NCI-H187 (cell line): ENCODE measurements at regions not wholly inside any gene's neighbourhood (a gene's known extent, or its start where the extent isn't known, plus 50 kb on each side); places are given as distances from the start of the nearest gene placed in this dataset.
"Not testable (repeated sequence)": the region's sequence is repeated elsewhere in the genome, so short reads cannot be mapped to it uniquely, and the experiment has no call there.

Source experiments
- DNase-seq, 2 experiments: peaks; one replicate each; lab custom pipeline; 2025; lab: John Stamatoyannopoulos, UW

DNA sequence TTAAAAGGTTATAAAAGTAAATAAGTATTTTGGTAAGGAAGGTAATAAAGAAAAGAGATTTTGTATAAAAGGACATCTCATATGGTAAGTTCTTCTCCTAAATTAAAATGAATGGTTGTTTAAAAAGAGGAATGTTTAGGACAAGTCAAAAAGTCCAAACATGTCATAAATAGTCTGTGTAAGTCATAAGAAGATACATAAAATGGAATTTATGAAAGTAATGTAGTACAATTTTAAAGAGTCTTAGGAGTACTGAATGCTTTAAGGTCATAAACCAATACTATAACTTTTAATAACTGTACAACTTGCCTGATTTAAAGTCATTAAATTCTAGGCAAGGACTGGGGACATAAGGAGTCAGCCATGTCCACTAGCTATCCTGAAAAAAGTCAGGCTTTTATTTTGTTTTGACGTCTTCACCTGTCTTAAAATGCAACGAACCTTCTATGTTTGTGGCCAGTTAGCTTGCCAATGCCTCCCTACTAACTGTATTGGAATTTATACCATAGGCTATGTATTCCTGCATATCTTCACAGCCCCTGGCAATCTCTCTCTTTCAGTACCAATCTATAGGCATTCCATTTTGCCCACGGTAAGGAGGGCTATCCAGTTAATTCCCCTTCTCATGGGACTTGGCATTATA lies 312.3 kb upstream of the LRRTM4 start:
- no peak for DNase-seq

- DNase-seq, result no peak
Measured at GRCh38 chr2:77838441-77838840, 316.3 kb upstream of the LRRTM4 start.

GRCh38 chr2:77839102-77839501 lies 316.9 kb upstream of the LRRTM4 start:
- no peak for DNase-seq

DNA sequence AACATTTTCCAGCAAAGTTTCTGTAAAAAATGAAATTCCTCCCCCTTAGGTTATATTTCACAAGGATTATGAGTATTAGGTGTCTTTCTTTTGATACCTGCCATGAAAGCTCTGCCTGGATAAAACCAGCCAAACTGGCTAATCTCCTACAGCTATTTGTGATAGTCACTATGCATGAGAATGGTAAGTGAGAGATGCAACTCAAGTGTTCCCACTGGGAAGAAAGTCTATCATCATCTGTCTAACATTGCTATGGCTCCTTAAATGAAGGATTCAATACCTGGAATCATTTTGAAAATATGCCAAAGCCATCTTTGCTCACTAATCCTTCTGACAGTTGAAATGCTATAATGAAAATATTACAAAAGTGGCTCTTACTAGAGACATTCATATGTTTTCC lies 339.9 kb upstream of the LRRTM4 start:
- no peak for DNase-seq

GRCh38 chr2:77864426-77864825 lies 342.2 kb upstream of the LRRTM4 start:
- no peak for DNase-seq

- DNase-seq, result no peak
Measured at GRCh38 chr2:77866661-77867060, 344.5 kb upstream of the LRRTM4 start.

DNA sequence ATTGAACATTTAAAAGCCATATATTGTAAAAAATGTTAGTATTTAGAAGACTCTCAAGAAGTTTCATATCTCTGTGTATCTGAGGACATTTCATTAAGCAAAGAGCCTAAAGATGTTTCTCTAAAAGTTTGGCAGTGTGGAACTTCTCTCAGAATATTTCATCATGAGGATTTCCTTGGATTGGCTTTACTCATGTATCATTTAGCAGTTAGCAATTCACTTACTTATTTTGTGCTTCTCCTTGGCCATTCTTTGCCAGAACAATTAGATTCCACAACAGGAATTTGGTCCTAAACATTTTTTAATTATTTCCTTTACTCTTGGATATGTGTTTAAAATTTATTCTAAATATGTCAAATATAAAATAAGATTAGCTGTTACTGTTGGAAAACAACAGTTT lies 345.0 kb upstream of the LRRTM4 start:
- DNase-seq, result no peak

- DNase-seq, result no peak
Measured at GRCh38 chr2:77873506-77873905, 351.3 kb upstream of the LRRTM4 start.

GRCh38 chr2:77900211-77900610 lies 378.0 kb upstream of the LRRTM4 start:
- DNase-seq, result not testable (repeated sequence)

DNA sequence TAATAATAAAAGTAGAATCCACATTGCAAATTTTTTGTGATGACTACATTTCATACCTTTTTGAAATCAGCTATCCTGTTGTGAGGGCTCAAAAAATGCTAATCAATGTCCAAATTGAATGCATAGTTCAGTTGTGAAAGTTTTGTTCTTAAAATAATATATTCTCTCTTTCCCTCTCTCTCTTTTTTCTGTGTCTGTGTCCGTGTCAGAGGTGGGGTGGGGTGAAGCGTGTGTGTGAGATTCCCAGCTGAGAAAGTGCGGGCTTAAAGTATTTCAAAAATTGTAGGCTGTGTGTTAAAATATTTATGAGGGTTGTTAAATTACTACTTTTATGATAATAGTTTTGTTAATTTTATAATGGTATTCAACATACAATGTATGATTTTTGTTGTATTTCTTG lies 388.0 kb upstream of the LRRTM4 start:
- no peak for DNase-seq

GRCh38 chr2:77920838-77921366 lies 398.7 kb upstream of the LRRTM4 start:
- no peak for DNase-seq

GRCh38 chr2:77922567-77922966 lies 400.4 kb upstream of the LRRTM4 start:
- no peak for DNase-seq

DNA sequence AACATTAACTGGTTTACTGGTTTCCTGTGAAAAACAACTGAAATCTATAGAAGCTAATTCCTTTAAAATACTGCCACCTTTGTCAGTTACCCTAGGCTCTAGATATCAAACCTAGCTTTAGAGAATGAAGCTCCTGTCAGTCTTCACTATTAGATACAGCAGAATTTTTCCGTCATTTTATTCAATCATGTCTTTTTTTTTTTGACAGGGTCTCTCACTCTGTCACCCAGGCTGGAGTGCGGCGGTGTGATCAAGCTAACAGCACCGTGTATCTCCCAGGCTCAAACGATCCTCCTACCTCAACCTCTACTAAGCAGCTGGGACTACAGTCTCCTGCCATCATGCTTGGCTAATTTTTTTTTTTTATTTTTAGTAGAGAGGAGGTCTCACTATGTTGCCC lies 415.2 kb upstream of the LRRTM4 start:
- DNase-seq, result no peak

- DNase-seq, result no peak
Measured at GRCh38 chr2:77938462-77938861, 416.3 kb upstream of the LRRTM4 start.

DNA sequence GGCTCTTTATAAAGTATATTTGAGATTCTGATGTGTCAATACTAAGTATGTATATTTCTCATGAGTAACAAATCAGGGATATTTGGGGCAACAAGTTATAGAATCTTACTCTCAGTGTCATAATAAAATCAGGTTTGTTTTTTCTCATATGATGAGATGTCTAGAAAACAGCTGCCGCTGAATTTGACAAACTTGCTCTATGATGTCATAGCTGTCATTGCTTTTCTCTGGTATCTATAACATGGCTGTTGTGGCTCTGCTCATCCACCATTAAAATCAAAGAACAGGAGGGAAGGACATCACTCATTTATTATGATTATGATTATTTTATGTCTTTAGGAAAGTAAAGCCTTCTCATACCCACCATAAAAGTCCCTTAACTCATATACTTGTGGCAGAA lies 417.2 kb upstream of the LRRTM4 start:
- no peak for DNase-seq

- DNase-seq, result no peak
Measured at GRCh38 chr2:77939801-77940200, 417.6 kb upstream of the LRRTM4 start.

DNA sequence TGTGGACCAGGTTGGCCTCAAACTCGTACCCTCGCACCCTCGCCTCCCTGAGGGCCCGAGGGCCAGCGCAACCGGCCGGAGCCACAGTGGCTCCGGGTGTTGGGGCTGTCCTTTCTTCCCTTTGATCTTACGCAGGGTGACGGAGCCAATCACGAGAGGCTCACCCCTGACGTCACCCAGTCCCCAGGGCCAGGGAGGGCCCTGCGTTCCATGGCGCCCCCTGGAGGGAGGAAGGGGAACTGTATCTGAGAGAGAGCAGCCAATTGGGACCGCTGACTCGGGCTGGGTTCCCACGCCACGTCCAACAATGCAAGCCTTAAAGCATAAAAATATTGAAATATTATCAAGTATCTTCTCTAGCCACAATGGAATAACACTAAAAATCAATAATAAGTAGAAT lies 432.8 kb upstream of the LRRTM4 start:
- no peak for DNase-seq

DNA sequence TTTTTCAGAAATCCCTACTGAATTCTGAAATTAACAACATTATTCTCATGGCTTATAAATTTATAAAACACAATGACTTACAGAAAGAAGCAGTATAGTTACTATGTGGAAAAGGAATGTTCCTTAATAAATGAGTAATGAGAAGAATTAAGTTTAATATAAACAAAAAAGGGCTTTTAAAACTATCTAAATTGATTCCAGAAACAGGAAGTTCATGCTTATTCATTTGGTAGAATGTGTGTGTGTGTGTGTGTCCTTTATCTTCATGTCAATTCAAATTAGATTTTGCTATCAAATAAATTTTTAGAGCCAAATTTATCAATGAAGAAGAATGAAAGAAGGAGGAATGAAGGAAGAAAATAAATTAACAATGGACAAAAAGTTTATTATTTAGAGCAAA lies 440.8 kb upstream of the LRRTM4 start:
- no peak for DNase-seq

DNA sequence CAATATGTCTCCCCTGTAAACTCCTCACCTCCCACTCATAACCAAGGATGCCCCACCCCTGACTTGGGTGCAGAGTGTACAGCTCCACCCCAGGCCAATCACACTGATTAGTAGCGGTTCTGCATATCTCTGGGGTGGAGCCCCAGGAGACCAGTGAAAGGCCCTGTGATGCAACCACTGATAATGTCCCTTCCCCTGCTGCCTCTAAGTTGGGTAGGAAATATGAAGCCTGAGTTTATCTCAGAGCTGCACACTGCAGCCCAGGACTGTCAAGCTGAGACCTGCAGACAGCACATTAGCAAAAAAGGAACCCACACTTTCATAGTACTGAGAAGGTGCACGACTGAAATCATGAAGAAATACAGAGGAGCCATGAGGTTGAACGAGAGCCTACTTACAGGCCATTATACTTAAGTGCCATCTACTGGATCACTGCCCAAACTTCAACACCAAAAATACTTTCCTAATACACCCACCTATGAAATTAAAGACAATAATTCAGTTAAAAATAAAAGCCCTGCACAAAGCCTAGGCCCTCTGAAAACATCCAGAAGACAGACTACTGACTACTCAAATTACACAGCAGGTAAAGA lies 455.4 kb upstream of the LRRTM4 start:
- no peak for DNase-seq

GRCh38 chr2:77995161-77995560 lies 473.0 kb upstream of the LRRTM4 start:
- DNase-seq, result no peak

DNA sequence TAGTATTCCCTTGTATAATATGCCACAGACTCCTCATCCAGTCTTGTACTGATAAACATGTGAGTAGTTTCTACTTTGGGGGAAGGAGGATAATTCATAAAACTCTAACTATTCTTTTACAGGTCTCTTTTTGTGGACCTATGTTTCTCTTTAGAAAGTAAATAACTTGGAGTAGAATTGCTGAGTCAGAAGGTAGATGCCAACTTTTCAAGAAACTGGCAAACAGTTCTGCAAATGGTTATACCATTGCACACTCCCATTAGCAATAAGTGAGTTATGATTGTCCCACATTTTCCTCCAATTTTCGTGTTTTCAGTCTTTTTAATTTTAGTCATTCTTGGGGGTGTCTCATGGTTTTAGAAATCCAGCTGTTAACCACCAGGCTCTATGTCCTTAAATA lies 477.2 kb upstream of the LRRTM4 start:
- DNase-seq, result no peak

- no peak for DNase-seq
Measured at GRCh38 chr2:78009289-78009688, 487.1 kb upstream of the LRRTM4 start.

- DNase-seq, result no peak
Measured at GRCh38 chr2:78011251-78011650, 489.1 kb upstream of the LRRTM4 start.

DNA sequence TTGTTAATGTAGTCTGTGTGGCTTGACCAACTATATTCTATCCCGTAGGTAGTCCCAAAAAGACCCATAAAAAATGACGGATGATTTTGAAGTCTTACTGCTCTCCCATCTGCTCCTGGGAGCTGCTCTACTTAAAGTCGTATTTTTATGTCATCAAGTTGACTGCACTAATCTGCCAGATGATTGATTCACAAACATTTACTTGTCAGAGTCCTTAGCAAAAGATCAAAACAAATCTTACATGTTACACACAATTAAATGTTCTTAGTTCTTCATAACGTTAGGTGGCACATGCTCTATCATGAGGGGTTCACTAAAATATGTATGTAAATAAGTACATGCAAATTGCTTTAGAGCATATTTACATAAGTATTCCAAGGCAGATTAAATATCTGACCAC lies 498.3 kb upstream of the LRRTM4 start:
- no peak for DNase-seq
